Lower leg skin (tissue), 3 donors: ENCODE measurements at regions not wholly inside any gene's neighbourhood (a gene's known extent, or its start where the extent isn't known, plus 50 kb on each side); places are given as distances from the start of the nearest gene placed in this dataset.

Experiments used
- CTCF ChIP-seq, 3 donors: fragments of 450-650 bp; IDR thresholded peaks; one replicate each; pipeline ENCODE4 v1.5.1; 2016; ENCODE audit warnings: antibody characterized with exemption in 3 of 3, mild to moderate bottlenecking in 3 of 3, moderate library complexity in 2 of 3
- POLR2A ChIP-seq, 2 donors: fragments of 450-650 bp; IDR thresholded peaks; one replicate each; pipeline ENCODE4 v1.6.1; 2016 to 2017; ENCODE audit warnings: antibody characterized with exemption in 2 of 2, mild to moderate bottlenecking in 1 of 2, moderate library complexity in 1 of 2

- TF ChIP-seq CTCF (IDR thresholded peaks at IDR 0.05) (no peak), POLR2A (IDR thresholded peaks at IDR 0.05) (no peak)
These were observed 66.1 kb upstream of the NPAS2 start for GRCh38 chr2:100753881-100754280.
